ENCODE measurements at regions not wholly inside any gene's neighbourhood (a gene's known extent, or its start where the extent isn't known, plus 50 kb on each side); places are given as distances from the start of the nearest gene placed in this dataset.

DNA sequence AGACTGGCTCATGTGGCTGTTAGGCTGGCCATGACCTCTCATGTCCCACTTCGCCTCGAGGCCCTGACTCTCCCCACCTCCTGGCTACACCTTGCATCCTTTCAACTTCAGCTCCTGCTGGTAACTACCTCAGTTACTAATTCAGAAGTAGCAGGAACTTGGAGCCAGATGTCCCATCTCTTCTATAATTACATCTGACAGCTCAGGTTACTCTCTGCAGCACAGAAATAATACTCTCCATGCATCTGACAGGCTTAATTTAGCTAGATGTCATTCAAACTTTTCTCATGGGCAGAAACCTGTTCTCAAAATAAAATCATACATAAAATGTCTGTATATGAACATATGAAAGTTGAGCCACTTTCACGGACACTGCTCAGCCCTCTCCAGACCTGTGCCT is 92.2 kb upstream of the IL33 start:
- no peak overlapping the region for H3K4me3 ChIP-seq (ENCODE audit: low read depth, low read length)
- TF ChIP-seq, protein P1, sequence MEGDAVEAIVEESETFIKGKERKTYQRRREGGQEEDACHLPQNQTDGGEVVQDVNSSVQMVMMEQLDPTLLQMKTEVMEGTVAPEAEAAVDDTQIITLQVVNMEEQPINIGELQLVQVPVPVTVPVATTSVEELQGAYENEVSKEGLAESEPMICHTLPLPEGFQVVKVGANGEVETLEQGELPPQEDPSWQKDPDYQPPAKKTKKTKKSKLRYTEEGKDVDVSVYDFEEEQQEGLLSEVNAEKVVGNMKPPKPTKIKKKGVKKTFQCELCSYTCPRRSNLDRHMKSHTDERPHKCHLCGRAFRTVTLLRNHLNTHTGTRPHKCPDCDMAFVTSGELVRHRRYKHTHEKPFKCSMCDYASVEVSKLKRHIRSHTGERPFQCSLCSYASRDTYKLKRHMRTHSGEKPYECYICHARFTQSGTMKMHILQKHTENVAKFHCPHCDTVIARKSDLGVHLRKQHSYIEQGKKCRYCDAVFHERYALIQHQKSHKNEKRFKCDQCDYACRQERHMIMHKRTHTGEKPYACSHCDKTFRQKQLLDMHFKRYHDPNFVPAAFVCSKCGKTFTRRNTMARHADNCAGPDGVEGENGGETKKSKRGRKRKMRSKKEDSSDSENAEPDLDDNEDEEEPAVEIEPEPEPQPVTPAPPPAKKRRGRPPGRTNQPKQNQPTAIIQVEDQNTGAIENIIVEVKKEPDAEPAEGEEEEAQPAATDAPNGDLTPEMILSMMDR (IDR thresholded peaks at IDR 0.05; ENCODE audit: insufficient read depth, low read depth, low read length, missing control alignments), result no peak
- no peak for DNase-seq (ENCODE audit: low read depth)

DNA sequence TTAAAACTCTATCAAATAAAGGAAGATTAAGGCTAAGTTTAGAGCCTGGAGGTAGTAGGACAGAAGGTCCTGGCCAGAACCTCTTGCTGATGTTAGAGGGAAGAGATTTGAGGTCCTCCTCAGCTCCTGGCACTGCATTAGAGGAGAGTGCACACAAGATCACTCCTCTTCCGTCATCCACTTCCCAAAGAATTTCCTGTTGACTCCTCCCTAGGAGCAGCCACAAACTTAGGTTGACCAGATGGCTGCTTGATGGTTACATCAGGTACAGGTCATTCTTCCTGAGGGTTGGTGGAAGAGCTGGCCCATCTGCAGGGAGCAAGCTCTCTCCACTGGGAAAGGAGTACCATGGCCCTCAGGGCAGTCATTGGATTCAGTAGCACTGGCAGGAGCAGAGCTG is 93.9 kb upstream of the IL33 start:
- no peak overlapping the region for H3K4me3 ChIP-seq (ENCODE audit: low read depth, low read length)
- TF ChIP-seq, protein P1 (IDR thresholded peaks at IDR 0.05; ENCODE audit: insufficient read depth, low read depth, low read length, missing control alignments), result no peak
- no peak for DNase-seq (ENCODE audit: low read depth)

DNA sequence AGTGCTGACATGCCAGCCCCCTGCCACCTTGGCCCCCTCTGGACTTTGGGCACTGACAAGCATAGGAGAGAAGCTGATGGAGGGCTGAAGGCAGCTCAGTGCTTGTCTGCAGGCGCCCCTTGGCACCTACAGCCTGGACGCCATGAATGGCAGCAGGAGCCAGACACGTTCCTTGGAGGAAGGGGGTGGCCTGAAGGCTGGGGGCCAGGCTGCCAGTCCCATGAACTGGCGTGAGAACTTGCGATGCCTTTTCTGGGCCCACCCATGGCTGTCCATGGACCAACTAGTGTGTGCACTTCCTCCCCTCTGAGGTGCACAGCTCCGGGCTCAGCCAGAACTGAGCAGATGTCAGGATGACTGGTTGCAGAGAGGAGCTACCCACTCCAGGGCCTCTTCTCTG is 99.0 kb upstream of the RANBP6 start:
- DNase-seq (ENCODE audit: low read depth), result no peak
- TF ChIP-seq, protein P1 (IDR thresholded peaks at IDR 0.05; ENCODE audit: insufficient read depth, low read depth, low read length, missing control alignments), result no peak
- no peak overlapping the region for H3K4me3 ChIP-seq (ENCODE audit: low read depth, low read length)

DNA sequence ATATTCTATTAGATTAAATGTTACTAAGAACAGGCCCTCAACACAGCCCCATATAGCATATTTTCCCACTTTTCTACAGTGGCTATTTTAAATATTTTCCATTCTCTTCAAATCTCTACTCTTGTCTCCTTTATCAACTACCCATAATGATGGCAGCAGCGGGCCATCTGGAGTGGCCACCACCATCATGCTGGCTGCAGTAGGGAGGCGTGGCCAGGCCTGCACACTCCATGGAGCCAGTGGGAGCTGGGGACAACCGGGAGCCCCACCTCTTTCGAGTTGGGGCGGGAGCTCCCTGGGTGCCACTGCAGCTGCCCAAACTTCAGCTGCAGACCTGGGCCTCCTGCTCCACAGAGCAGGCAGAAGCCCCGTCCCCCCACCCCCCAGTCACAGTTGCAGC is 98.4 kb upstream of the RANBP6 start:
- no peak overlapping the region for H3K4me3 ChIP-seq (ENCODE audit: low read depth, low read length)
- no peak for DNase-seq (ENCODE audit: low read depth)
- TF ChIP-seq, protein P1 (IDR thresholded peaks at IDR 0.05; ENCODE audit: insufficient read depth, low read depth, low read length, missing control alignments), result no peak

DNA sequence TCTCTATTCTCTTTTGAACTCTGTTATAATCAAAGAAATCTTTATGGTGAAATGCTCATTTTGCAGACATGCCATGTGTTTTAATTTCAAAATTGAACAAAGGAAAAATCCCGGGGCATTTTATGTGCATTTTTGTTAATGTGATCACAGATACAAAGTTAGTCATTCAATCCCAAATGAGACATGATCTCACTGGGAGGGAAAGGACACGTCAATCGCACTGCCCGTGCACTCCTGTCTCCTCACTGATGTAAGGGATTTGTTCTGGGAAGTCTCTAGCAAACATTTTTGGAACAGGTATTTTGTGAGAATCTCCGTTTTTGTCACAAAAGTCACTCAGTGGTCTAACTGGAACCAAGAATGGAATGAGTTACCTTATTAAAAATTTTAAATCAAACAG is 97.9 kb upstream of the RANBP6 start:
- H3K4me3 ChIP-seq (ENCODE audit: low read depth, low read length), result no peak overlapping the region
- TF ChIP-seq, protein P1 (IDR thresholded peaks at IDR 0.05; ENCODE audit: insufficient read depth, low read depth, low read length, missing control alignments), result no peak
- DNase-seq (ENCODE audit: low read depth), result no peak

DNA sequence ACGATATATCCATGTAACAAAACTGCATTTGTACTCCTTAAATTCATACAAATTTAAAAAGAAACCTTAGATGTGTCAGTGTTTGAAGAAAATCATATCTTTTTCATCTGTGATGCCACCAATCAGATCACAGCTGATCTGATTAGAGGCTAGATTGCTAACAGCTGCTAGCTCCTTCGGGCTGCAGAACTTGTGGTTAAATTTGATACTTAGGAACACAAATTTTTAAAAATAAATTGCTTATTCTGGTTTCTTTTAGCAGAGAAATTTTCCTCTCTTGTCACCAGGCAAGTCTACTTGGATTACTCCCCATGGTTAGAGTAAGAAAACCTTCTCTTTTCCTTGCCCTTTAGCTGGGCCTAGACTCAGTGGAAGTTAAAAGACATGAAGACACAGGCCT is 94.6 kb upstream of the RANBP6 start:
- H3K4me3 ChIP-seq (ENCODE audit: low read depth, low read length), result no peak overlapping the region
- DNase-seq (ENCODE audit: low read depth), result no peak
- TF ChIP-seq, protein P1 (IDR thresholded peaks at IDR 0.05; ENCODE audit: insufficient read depth, low read depth, low read length, missing control alignments), result no peak

DNA sequence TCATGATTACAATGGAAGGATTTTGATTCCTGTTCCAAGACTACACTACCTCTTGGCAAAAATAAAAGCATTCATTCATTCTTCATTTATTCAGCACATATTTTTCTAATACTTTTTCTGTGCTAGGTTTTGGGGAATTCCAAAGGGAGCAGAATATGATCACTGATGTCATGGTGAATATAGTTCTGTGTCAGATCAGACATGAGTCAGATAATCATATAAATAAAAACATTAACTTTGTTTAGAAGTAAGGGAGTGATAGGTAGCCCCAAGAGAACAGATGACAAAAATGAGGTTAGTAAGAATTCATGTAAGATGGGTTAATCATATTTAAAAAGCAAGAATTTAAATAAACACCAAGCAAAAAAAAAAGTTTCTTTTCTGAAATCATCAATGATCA is 94.1 kb upstream of the RANBP6 start:
- H3K4me3 ChIP-seq (ENCODE audit: low read depth, low read length), result no peak overlapping the region
- TF ChIP-seq, protein P1 (IDR thresholded peaks at IDR 0.05; ENCODE audit: insufficient read depth, low read depth, low read length, missing control alignments), result no peak
- no peak for DNase-seq (ENCODE audit: low read depth)

Measured in GM12865 (cell line).